ENCODE measurements at regions not wholly inside any gene's neighbourhood (a gene's known extent, or its start where the extent isn't known, plus 50 kb on each side); places are given as distances from the start of the nearest gene placed in this dataset.
"Not testable (repeated sequence)": the region's sequence is repeated elsewhere in the genome, so short reads cannot be mapped to it uniquely, and the experiment has no call there.

DNA sequence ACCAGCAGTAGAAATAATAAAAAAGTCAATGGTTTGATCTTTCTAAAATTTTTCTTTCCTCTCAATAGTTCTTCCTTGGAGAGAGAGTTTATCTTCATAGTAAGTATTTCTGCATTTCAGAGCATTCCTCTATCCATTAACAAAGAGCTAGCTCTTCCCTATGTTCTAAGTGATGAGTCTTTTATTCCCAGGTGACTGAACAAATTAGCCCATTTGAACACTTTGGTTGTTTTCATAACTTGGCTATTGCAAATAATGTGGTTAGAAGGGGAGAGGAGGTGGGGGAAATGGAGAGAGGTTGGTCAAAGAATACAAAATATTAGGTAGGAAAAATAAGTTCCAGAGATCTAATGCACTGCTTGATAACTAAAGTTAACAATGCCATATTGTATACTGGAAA is 598.9 kb downstream of the KCNT2 start:
- TF ChIP-seq CTCF (IDR thresholded peaks at IDR 0.05; ENCODE audit: insufficient read depth, low read length, severe bottlenecking), result no peak
- no peak for FAIRE-seq
- no peak for DNase-seq (ENCODE audit: low read depth)

DNA sequence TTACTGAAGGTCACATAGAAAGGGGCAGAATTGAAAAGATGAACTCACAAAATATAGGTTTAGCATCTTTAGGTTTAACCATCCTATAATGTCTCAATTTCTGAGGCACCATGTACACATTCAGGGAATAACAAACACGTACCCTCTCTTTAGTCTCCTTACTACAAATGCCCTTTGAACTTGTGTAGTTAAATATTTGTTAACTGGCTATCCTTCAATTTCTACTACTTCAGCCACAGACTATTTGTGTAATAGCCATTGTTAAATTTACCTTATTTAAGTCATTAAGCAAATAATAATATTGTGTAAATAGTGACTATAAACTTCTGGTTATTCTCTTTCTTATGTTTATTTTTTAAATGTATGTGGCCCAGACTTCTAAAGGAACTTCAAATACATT is 600.5 kb downstream of the KCNT2 start:
- Histone ChIP-seq H3K4me3 (ENCODE audit: low read depth, low read length) (no peak overlapping the region), H3K36me3 (ENCODE audit: control insufficient read depth, insufficient read depth, low read length) (no peaks in the 10 kb centered on the region), H3K27me3 (ENCODE audit: control insufficient read depth, insufficient read depth, low read length) (no peaks in the 10 kb centered on the region)
- no peak for DNase-seq (ENCODE audit: low read depth)
- no peak for TF ChIP-seq CTCF (IDR thresholded peaks at IDR 0.05; ENCODE audit: insufficient read depth, low read length, severe bottlenecking)
- FAIRE-seq, result no peak

More for the DNA sequence above, 598.9 kb downstream of the KCNT2 start:
- Histone ChIP-seq H3K27me3 (ENCODE audit: control insufficient read depth, insufficient read depth, low read length) (no peaks in the 10 kb centered on the region), H3K4me3 (ENCODE audit: low read depth, low read length) (no peak overlapping the region), H3K36me3 (ENCODE audit: control insufficient read depth, insufficient read depth, low read length) (no peaks in the 10 kb centered on the region)

GRCh38 chr1:196005426-196005825 is 602.8 kb downstream of the KCNT2 start:
- TF ChIP-seq CTCF (IDR thresholded peaks at IDR 0.05; ENCODE audit: insufficient read depth, low read length, severe bottlenecking), result no peak
- Histone ChIP-seq H3K4me3 (ENCODE audit: low read depth, low read length) (no peak overlapping the region), H3K36me3 (ENCODE audit: control insufficient read depth, insufficient read depth, low read length) (no peaks in the 10 kb centered on the region), H3K27me3 (ENCODE audit: control insufficient read depth, insufficient read depth, low read length) (no peaks in the 10 kb centered on the region)
- no peak for FAIRE-seq
- no peak for DNase-seq (ENCODE audit: low read depth)

- not testable (repeated sequence) for H3K27me3 ChIP-seq (ENCODE audit: control insufficient read depth, insufficient read depth, low read length); DNase-seq (ENCODE audit: low read depth); FAIRE-seq
Observed at GRCh38 chr1:196004388-196004787, 603.9 kb downstream of the KCNT2 start.

DNA sequence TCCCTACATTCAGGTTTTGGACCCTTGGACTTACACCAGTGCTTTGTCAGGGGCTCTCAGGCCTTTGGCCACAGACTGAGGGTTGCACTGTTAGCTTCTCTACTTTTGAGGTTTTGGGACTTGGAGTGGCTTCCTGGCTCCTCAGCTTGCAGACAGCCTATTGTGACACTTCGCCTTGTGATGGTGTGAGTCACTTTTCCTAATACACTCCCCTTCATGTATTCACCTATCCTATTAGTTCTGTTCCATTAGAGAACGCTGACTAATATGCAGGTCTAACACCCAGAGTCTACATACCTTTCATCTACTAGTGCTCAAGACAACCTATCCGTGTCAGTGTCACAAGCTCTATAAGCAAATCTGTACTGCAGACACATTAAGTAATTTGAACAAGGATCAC is 605.3 kb downstream of the KCNT2 start:
- Histone ChIP-seq H3K27me3 (ENCODE audit: control insufficient read depth, insufficient read depth, low read length) (no peaks in the 10 kb centered on the region), H3K36me3 (ENCODE audit: control insufficient read depth, insufficient read depth, low read length) (no peaks in the 10 kb centered on the region), H3K4me3 (ENCODE audit: low read depth, low read length) (no peak overlapping the region)
- FAIRE-seq, result no peak
- no peak for TF ChIP-seq CTCF (IDR thresholded peaks at IDR 0.05; ENCODE audit: insufficient read depth, low read length, severe bottlenecking)
- DNase-seq (ENCODE audit: low read depth), result peak; percentile 99

More at GRCh38 chr1:196004388-196004787, 603.9 kb downstream of the KCNT2 start:
- not testable (repeated sequence) for H3K4me3 ChIP-seq (ENCODE audit: low read depth, low read length); H3K36me3 ChIP-seq (ENCODE audit: control insufficient read depth, insufficient read depth, low read length)

- DNase-seq (ENCODE audit: low read depth), result peak; percentile 90
- not testable (repeated sequence) for H3K27me3 ChIP-seq (ENCODE audit: control insufficient read depth, insufficient read depth, low read length); FAIRE-seq; H3K4me3 ChIP-seq (ENCODE audit: low read depth, low read length); H3K36me3 ChIP-seq (ENCODE audit: control insufficient read depth, insufficient read depth, low read length)
Observed at GRCh38 chr1:196002296-196002695, 605.9 kb downstream of the KCNT2 start.

- Histone ChIP-seq H3K4me3 (ENCODE audit: low read depth, low read length) (no peak overlapping the region), H3K27me3 (ENCODE audit: control insufficient read depth, insufficient read depth, low read length) (no peaks in the 10 kb centered on the region), H3K36me3 (ENCODE audit: control insufficient read depth, insufficient read depth, low read length) (no peaks in the 10 kb centered on the region)
- no peak for FAIRE-seq
- DNase-seq (ENCODE audit: low read depth), result peak; percentile 92
- no peak for TF ChIP-seq CTCF (IDR thresholded peaks at IDR 0.05; ENCODE audit: insufficient read depth, low read length, severe bottlenecking)
Observed at GRCh38 chr1:196001188-196001587, 607.1 kb downstream of the KCNT2 start.

All from bronchial epithelial cell (primary cell).